ENCODE measurements at regions not wholly inside any gene's neighbourhood (a gene's known extent, or its start where the extent isn't known, plus 50 kb on each side); places are given as distances from the start of the nearest gene placed in this dataset.

GRCh38 chr7:38006559-38006958, 86.1 kb downstream of the EPDR1 start:
- TF ChIP-seq, protein P1, sequence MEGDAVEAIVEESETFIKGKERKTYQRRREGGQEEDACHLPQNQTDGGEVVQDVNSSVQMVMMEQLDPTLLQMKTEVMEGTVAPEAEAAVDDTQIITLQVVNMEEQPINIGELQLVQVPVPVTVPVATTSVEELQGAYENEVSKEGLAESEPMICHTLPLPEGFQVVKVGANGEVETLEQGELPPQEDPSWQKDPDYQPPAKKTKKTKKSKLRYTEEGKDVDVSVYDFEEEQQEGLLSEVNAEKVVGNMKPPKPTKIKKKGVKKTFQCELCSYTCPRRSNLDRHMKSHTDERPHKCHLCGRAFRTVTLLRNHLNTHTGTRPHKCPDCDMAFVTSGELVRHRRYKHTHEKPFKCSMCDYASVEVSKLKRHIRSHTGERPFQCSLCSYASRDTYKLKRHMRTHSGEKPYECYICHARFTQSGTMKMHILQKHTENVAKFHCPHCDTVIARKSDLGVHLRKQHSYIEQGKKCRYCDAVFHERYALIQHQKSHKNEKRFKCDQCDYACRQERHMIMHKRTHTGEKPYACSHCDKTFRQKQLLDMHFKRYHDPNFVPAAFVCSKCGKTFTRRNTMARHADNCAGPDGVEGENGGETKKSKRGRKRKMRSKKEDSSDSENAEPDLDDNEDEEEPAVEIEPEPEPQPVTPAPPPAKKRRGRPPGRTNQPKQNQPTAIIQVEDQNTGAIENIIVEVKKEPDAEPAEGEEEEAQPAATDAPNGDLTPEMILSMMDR (IDR thresholded peaks at IDR 0.05), result no peak
- no peak for TF ChIP-seq EP300 (IDR thresholded peaks at IDR 0.05; ENCODE audit: low read depth)
- no peak for TF ChIP-seq POLR2AphosphoS5 (IDR thresholded peaks at IDR 0.05)
